ENCODE measurements at regions not wholly inside any gene's neighbourhood (a gene's known extent, or its start where the extent isn't known, plus 50 kb on each side); places are given as distances from the start of the nearest gene placed in this dataset.
"Not testable (repeated sequence)": the region's sequence is repeated elsewhere in the genome, so short reads cannot be mapped to it uniquely, and the experiment has no call there.

- ATAC-seq = no peak
- TF ChIP-seq ZFP3 (CRISPR knock-in tag; IDR thresholded peaks at IDR 0.05) (no peak), ZC3H10 (CRISPR knock-in tag; IDR thresholded peaks at IDR 0.05) (no peak)
These were observed 118.7 kb upstream of the NEK6 start for GRCh38 chr9:124139001-124139400.

DNA sequence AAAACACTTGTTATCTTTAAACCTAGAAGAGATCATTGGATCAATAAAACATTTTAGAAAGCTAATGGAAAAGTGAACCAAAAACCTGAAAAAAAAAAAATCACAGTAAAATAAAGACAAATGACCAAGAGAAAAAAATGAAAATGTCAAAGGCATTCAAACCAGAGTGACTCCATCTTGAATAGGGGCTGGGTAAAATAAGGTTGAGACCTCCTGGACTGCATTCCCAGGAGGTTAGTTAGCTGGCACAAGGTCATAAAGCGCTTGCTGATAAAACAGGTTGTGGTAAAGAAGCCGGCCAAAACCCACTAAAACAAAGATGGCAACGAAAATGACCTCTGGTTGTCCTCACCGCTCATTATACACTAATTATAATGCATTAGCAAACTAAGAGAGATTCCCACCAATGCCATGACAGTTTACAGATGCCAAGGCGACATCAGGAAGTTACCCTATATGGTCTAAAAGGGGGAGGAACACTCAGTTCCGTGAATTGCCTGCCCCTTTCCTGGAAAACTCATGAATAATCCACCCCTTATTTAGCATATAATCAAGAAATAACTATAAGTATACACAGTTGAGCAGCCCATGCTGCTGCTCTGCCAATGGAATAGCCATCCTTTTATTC is 116.7 kb upstream of the NEK6 start:
- ATAC-seq = no peak
- TF ChIP-seq ISL1 (CRISPR knock-in tag; IDR thresholded peaks at IDR 0.05) = peak; percentile 40; the same call in 1 of the 2 replicates
- TF ChIP-seq, protein P1, sequence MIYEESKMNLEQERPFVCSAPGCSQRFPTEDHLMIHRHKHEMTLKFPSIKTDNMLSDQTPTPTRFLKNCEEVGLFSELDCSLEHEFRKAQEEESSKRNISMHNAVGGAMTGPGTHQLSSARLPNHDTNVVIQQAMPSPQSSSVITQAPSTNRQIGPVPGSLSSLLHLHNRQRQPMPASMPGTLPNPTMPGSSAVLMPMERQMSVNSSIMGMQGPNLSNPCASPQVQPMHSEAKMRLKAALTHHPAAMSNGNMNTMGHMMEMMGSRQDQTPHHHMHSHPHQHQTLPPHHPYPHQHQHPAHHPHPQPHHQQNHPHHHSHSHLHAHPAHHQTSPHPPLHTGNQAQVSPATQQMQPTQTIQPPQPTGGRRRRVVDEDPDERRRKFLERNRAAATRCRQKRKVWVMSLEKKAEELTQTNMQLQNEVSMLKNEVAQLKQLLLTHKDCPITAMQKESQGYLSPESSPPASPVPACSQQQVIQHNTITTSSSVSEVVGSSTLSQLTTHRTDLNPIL (CRISPR knock-in tag; IDR thresholded peaks at IDR 0.05; ENCODE audit: low read depth) = no peak
- TF ChIP-seq ZFP3 (CRISPR knock-in tag; IDR thresholded peaks at IDR 0.05) = 0 out of 2 replicates have a peak, but pooled peaks have one; percentile 29
- peak; percentile 85; the same call in 1 of the 2 replicates for TF ChIP-seq CSDC2 (CRISPR knock-in tag; IDR thresholded peaks at IDR 0.05)

GRCh38 chr9:124144561-124145123 is 113.1 kb upstream of the NEK6 start:
- not testable (repeated sequence) for ATAC-seq

GRCh38 chr9:124146031-124146561 is 111.7 kb upstream of the NEK6 start:
- TF ChIP-seq, protein P2, sequence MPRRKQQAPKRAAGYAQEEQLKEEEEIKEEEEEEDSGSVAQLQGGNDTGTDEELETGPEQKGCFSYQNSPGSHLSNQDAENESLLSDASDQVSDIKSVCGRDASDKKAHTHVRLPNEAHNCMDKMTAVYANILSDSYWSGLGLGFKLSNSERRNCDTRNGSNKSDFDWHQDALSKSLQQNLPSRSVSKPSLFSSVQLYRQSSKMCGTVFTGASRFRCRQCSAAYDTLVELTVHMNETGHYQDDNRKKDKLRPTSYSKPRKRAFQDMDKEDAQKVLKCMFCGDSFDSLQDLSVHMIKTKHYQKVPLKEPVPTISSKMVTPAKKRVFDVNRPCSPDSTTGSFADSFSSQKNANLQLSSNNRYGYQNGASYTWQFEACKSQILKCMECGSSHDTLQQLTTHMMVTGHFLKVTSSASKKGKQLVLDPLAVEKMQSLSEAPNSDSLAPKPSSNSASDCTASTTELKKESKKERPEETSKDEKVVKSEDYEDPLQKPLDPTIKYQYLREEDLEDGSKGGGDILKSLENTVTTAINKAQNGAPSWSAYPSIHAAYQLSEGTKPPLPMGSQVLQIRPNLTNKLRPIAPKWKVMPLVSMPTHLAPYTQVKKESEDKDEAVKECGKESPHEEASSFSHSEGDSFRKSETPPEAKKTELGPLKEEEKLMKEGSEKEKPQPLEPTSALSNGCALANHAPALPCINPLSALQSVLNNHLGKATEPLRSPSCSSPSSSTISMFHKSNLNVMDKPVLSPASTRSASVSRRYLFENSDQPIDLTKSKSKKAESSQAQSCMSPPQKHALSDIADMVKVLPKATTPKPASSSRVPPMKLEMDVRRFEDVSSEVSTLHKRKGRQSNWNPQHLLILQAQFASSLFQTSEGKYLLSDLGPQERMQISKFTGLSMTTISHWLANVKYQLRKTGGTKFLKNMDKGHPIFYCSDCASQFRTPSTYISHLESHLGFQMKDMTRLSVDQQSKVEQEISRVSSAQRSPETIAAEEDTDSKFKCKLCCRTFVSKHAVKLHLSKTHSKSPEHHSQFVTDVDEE (CRISPR knock-in tag; IDR thresholded peaks at IDR 0.05) = no peak
- no peak for TF ChIP-seq ZFP3 (CRISPR knock-in tag; IDR thresholded peaks at IDR 0.05)
- TF ChIP-seq, protein P3, sequence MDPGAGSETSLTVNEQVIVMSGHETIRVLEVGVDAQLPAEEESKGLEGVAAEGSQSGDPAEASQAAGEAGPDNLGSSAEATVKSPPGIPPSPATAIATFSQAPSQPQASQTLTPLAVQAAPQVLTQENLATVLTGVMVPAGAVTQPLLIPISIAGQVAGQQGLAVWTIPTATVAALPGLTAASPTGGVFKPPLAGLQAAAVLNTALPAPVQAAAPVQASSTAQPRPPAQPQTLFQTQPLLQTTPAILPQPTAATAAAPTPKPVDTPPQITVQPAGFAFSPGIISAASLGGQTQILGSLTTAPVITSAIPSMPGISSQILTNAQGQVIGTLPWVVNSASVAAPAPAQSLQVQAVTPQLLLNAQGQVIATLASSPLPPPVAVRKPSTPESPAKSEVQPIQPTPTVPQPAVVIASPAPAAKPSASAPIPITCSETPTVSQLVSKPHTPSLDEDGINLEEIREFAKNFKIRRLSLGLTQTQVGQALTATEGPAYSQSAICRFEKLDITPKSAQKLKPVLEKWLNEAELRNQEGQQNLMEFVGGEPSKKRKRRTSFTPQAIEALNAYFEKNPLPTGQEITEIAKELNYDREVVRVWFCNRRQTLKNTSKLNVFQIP (CRISPR knock-in tag; IDR thresholded peaks at IDR 0.05; ENCODE audit: borderline replicate concordance, low read depth) = no peak
- TF ChIP-seq CSDC2 (CRISPR knock-in tag; IDR thresholded peaks at IDR 0.05) = no peak
- no peak for ATAC-seq

DNA sequence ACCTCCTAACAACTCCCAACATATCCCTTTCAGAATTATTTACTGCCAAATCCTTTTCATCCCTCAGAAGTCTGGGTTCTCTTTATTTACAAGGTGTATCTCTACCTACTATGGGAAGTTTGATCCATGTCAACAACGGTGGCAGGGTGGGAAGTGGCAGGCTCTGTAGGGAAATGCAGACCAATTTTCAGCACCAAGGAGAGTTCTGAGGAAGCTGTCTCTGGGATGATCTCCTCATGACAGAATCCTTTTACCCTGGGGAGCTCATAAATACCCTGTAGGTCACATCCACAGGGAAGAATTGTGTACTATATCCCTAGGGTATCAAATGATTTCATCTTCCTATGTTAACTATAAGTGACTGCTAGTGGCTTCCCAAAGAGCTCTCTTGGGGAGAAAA is 107.8 kb upstream of the NEK6 start:
- no peak for TF ChIP-seq ISL1 (CRISPR knock-in tag; IDR thresholded peaks at IDR 0.05)
- 0 out of 2 replicates have a peak, but pooled peaks have one; percentile 29 for TF ChIP-seq CSDC2 (CRISPR knock-in tag; IDR thresholded peaks at IDR 0.05)
- ATAC-seq = peak; percentile 35; the same call in 1 of the 3 replicates

DNA sequence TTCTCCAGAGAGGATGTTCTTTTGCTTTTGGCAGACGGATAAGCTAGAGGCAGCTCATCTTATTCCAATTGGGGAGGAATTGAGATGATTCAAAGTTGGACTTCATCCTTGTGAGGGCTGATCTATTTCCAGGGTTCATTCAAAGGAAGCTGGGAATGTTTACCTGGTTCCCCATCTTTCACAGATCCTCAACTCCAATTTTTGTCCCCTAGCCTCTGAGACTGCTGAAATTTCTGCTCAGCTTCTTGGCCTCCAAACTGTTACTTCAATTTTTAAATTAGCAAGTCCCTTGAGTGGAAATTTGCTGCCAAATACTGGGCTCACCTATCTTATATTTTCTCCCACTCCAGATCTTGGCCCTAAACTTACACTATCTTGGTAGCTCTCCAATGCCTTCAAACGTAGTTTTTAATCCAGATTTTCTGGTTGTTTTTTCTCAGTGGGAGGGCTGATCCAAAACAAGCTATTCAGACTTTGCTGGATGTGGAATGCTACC is 93.9 kb upstream of the NEK6 start:
- no peak for ATAC-seq
- TF ChIP-seq GLIS3 (CRISPR knock-in tag; IDR thresholded peaks at IDR 0.05) = no peak
- TF ChIP-seq, protein P3 (CRISPR knock-in tag; IDR thresholded peaks at IDR 0.05; ENCODE audit: borderline replicate concordance, low read depth) = no peak
- no peak for TF ChIP-seq ISL1 (CRISPR knock-in tag; IDR thresholded peaks at IDR 0.05)
- no peak for TF ChIP-seq BACH2 (CRISPR knock-in tag; IDR thresholded peaks at IDR 0.05; ENCODE audit: borderline replicate concordance)
- no peak for TF ChIP-seq RARB (CRISPR knock-in tag; IDR thresholded peaks at IDR 0.05)
- TF ChIP-seq, protein P4, sequence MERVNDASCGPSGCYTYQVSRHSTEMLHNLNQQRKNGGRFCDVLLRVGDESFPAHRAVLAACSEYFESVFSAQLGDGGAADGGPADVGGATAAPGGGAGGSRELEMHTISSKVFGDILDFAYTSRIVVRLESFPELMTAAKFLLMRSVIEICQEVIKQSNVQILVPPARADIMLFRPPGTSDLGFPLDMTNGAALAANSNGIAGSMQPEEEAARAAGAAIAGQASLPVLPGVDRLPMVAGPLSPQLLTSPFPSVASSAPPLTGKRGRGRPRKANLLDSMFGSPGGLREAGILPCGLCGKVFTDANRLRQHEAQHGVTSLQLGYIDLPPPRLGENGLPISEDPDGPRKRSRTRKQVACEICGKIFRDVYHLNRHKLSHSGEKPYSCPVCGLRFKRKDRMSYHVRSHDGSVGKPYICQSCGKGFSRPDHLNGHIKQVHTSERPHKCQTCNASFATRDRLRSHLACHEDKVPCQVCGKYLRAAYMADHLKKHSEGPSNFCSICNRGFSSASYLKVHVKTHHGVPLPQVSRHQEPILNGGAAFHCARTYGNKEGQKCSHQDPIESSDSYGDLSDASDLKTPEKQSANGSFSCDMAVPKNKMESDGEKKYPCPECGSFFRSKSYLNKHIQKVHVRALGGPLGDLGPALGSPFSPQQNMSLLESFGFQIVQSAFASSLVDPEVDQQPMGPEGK (CRISPR knock-in tag; IDR thresholded peaks at IDR 0.05; ENCODE audit: borderline replicate concordance) = no peak
- no peak for TF ChIP-seq ZNF8 (CRISPR knock-in tag; IDR thresholded peaks at IDR 0.05)
- TF ChIP-seq SNAI2 (CRISPR knock-in tag; IDR thresholded peaks at IDR 0.05) = no peak
- TF ChIP-seq ZFP30 (CRISPR knock-in tag; IDR thresholded peaks at IDR 0.05) = no peak
- TF ChIP-seq OSR1 (CRISPR knock-in tag; IDR thresholded peaks at IDR 0.05) = no peak
- TF ChIP-seq, protein P2 (CRISPR knock-in tag; IDR thresholded peaks at IDR 0.05) = no peak
- no peak for TF ChIP-seq ARNTL (CRISPR knock-in tag; IDR thresholded peaks at IDR 0.05; ENCODE audit: borderline replicate concordance, low read depth)
- TF ChIP-seq TCF4 (CRISPR knock-in tag; IDR thresholded peaks at IDR 0.05; ENCODE audit: borderline replicate concordance) = no peak
